Activated naive CD4-positive, alpha-beta T cell treated with anti-CD3 and anti-CD28 coated beads, Interleukin-2, amount 50 U/mL, for 72 hours (primary cell): ENCODE measurements at regions not wholly inside any gene's neighbourhood (a gene's known extent, or its start where the extent isn't known, plus 50 kb on each side); places are given as distances from the start of the nearest gene placed in this dataset.

Experiments used
- ATAC-seq, 2 donors: fragments of 150-1000 bp; cut with Tn5 transposase; 2 replicates each; pipeline ENCODE4 v1.10.0; 2021; ENCODE audit warnings: mild to moderate bottlenecking in 2 of 2, moderate library complexity in 2 of 2
- DNase-seq, 2 donors: peaks; one replicate each; pipeline ENCODE4 v3.0.0; 2021 to 2022; ENCODE audit warnings: low spot score in 2 of 2
- H3K27ac Mint-ChIP-seq, 2 donors: one replicate each; pipeline ENCODE4 v1.8.0; 2022; ENCODE audit warnings: mild to moderate bottlenecking in 2 of 2, mixed read lengths in 2 of 2
- H3K36me3 Mint-ChIP-seq, 2 donors: one replicate each; pipeline ENCODE4 v1.8.0; 2022; ENCODE audit warnings: mixed read lengths in 2 of 2
- H3K9me3 Mint-ChIP-seq, 2 donors: one replicate each; pipeline ENCODE4 v1.8.0; 2022; ENCODE audit warnings: mixed read lengths in 2 of 2

GRCh38 chr13:27014406-27015359, 156.9 kb downstream of the USP12 start:
- DNase-seq (no peak), ATAC-seq (no peak)
- no peak overlapping the region for H3K27ac Mint-ChIP-seq
- H3K36me3 Mint-ChIP-seq, result no peaks in the 10 kb centered on the region
- H3K9me3 Mint-ChIP-seq, result no peaks in the 10 kb centered on the region

- H3K36me3 Mint-ChIP-seq, result no peaks in the 10 kb centered on the region
- DNase-seq (no peak), ATAC-seq (peak; percentile 32 to 44)
- no peaks in the 10 kb centered on the region for H3K9me3 Mint-ChIP-seq
- H3K27ac Mint-ChIP-seq, result no peak overlapping the region
These were observed 159.0 kb downstream of the USP12 start for GRCh38 chr13:27012482-27013197.

- no peak for DNase-seq
These were observed 159.9 kb downstream of the USP12 start for GRCh38 chr13:27011661-27012060.

GRCh38 chr13:27008733-27009132, 162.9 kb downstream of the USP12 start:
- H3K36me3 Mint-ChIP-seq, result no peaks in the 10 kb centered on the region
- H3K9me3 Mint-ChIP-seq, result no peaks in the 10 kb centered on the region
- ATAC-seq, result no peak
- no peak for DNase-seq
- no peak overlapping the region for H3K27ac Mint-ChIP-seq

More at GRCh38 chr13:27011661-27012060, 159.9 kb downstream of the USP12 start:
- Mint-ChIP-seq H3K9me3 (no peaks in the 10 kb centered on the region), H3K36me3 (no peaks in the 10 kb centered on the region), H3K27ac (no peak overlapping the region)
- ATAC-seq, result no peak

- no peak for DNase-seq
- Mint-ChIP-seq H3K9me3 (no peaks in the 10 kb centered on the region), H3K36me3 (no peaks in the 10 kb centered on the region), H3K27ac (no peak overlapping the region)
- ATAC-seq, result no peak
These were observed 164.4 kb downstream of the USP12 start for GRCh38 chr13:27007166-27007565.

- no peak for DNase-seq
- peak in 1 of 2 donors; percentile 59 for ATAC-seq
These were observed 165.0 kb downstream of the USP12 start for GRCh38 chr13:27006519-27007161.

GRCh38 chr13:27005976-27006518, 165.6 kb downstream of the USP12 start:
- no peaks in the 10 kb centered on the region for H3K9me3 Mint-ChIP-seq
- H3K36me3 Mint-ChIP-seq, result no peaks in the 10 kb centered on the region
- no peak for DNase-seq
- no peak overlapping the region for H3K27ac Mint-ChIP-seq
- ATAC-seq, result no peak

More at GRCh38 chr13:27006519-27007161, 165.0 kb downstream of the USP12 start:
- H3K9me3 Mint-ChIP-seq, result no peaks in the 10 kb centered on the region
- no peaks in the 10 kb centered on the region for H3K36me3 Mint-ChIP-seq
- H3K27ac Mint-ChIP-seq, result no peak overlapping the region

GRCh38 chr13:27005556-27005955, 166.1 kb downstream of the USP12 start:
- Mint-ChIP-seq H3K27ac (no peak overlapping the region), H3K36me3 (no peaks in the 10 kb centered on the region), H3K9me3 (no peaks in the 10 kb centered on the region)
- DNase-seq, result no peak
- ATAC-seq, result no peak

- no peak for ATAC-seq
- Mint-ChIP-seq H3K36me3 (no peaks in the 10 kb centered on the region), H3K9me3 (no peaks in the 10 kb centered on the region), H3K27ac (no peak overlapping the region)
- no peak for DNase-seq
These were observed 166.7 kb downstream of the USP12 start for GRCh38 chr13:27004866-27005265.

- DNase-seq, result no peak
- Mint-ChIP-seq H3K9me3 (no peaks in the 10 kb centered on the region), H3K36me3 (no peaks in the 10 kb centered on the region), H3K27ac (no peak overlapping the region)
- ATAC-seq, result no peak
These were observed 167.3 kb downstream of the USP12 start for GRCh38 chr13:27004326-27004725.

GRCh38 chr13:27001705-27002104, 169.9 kb downstream of the USP12 start:
- ATAC-seq, result no peak
- no peak for DNase-seq
- no peaks in the 10 kb centered on the region for H3K9me3 Mint-ChIP-seq
- H3K27ac Mint-ChIP-seq, result no peak overlapping the region
- no peaks in the 10 kb centered on the region for H3K36me3 Mint-ChIP-seq

- H3K9me3 Mint-ChIP-seq, result peaks cover 0 to 4% of the 10 kb centered on the region in 2 donors
- no peak for DNase-seq
- ATAC-seq, result no peak
- no peak overlapping the region for H3K27ac Mint-ChIP-seq
- peaks cover 0 to 9% of the 10 kb centered on the region in 2 donors for H3K36me3 Mint-ChIP-seq
These were observed 170.9 kb downstream of the USP12 start for GRCh38 chr13:27000686-27001085.

GRCh38 chr13:26999499-26999898, 172.1 kb downstream of the USP12 start:
- DNase-seq, result no peak
- ATAC-seq, result no peak
- Mint-ChIP-seq H3K36me3 (peaks cover 0 to 9% of the 10 kb centered on the region in 2 donors), H3K27ac (no peak overlapping the region), H3K9me3 (peaks cover 0 to 4% of the 10 kb centered on the region in 2 donors)

GRCh38 chr13:26998292-26998691, 173.3 kb downstream of the USP12 start:
- no peak for DNase-seq
- peaks cover 0 to 4% of the 10 kb centered on the region in 2 donors for H3K9me3 Mint-ChIP-seq
- no peak overlapping the region for H3K27ac Mint-ChIP-seq
- H3K36me3 Mint-ChIP-seq, result peaks cover 0 to 9% of the 10 kb centered on the region in 2 donors
- no peak for ATAC-seq

- Mint-ChIP-seq H3K27ac (no peak overlapping the region), H3K9me3 (peaks cover 0 to 4% of the 10 kb centered on the region in 2 donors), H3K36me3 (peaks cover 0 to 9% of the 10 kb centered on the region in 2 donors)
- ATAC-seq, result peak; percentile 55 to 98
- DNase-seq, result no peak
These were observed 174.5 kb downstream of the USP12 start for GRCh38 chr13:26996965-26997752.

GRCh38 chr13:26995159-26995558, 176.5 kb downstream of the USP12 start:
- Mint-ChIP-seq H3K27ac (no peak overlapping the region), H3K9me3 (peaks cover 0 to 4% of the 10 kb centered on the region in 2 donors), H3K36me3 (peaks cover 0 to 9% of the 10 kb centered on the region in 2 donors)
- ATAC-seq, result no peak
- no peak for DNase-seq
